Esophagus muscularis mucosa (tissue), 4 donors: ENCODE measurements at regions not wholly inside any gene's neighbourhood (a gene's known extent, or its start where the extent isn't known, plus 50 kb on each side); places are given as distances from the start of the nearest gene placed in this dataset.

Source experiments
- DNase-seq: peaks from one replicate; pipeline ENCODE4 v3.0.0-alpha.2; 2017; ENCODE audit errors: extremely low spot score
- H3K27ac ChIP-seq, 4 donors: fragments of 200-600 bp; sonication (generic); replicated peaks in 1 of 4; 1 replicate in 3 of 4; 2 replicates in 1 of 4; pipeline ENCODE4 v1.5.1; 2016 to 2019; ENCODE audit warnings: mild to moderate bottlenecking in 1 of 4
- H3K27me3 ChIP-seq, 4 donors: fragments of 200-600 bp; sonication (generic); one replicate each; pipeline versions ENCODE4 v1.5.1 to v1.6.0; 2016 to 2019
- H3K36me3 ChIP-seq, 4 donors: fragments of 200-600 bp; sonication (generic); one replicate each; pipeline ENCODE4 v1.5.1; 2016 to 2019
- H3K4me1 ChIP-seq, 4 donors: fragments of 200-600 bp; sonication (generic); one replicate each; pipeline ENCODE4 v1.5.1; 2016 to 2019
- H3K4me3 ChIP-seq, 4 donors: fragments of 200-600 bp; sonication (generic); 1 replicate in 2 of 4; 2 replicates in 2 of 4; pipeline ENCODE4 v1.5.1; 2016 to 2019; ENCODE audit warnings: mild to moderate bottlenecking in 4 of 4, moderate library complexity in 1 of 4
- H3K9me3 ChIP-seq, 4 donors: fragments of 200-600 bp; sonication (generic); 1 replicate in 3 of 4; 2 replicates in 1 of 4; pipeline ENCODE4 v1.5.1; 2016 to 2019
- CTCF ChIP-seq, 3 experiments: fragments of 200-600 bp in 2 of 3; fragments of 450-650 bp in 1 of 3; sonication (generic) in 2 of 3; IDR thresholded peaks; one replicate each; pipeline ENCODE4 v1.5.1; 2017 to 2019; ENCODE audit warnings: antibody characterized with exemption in 3 of 3, mild to moderate bottlenecking in 2 of 3, moderate library complexity in 1 of 3
- EP300 ChIP-seq: sonication (generic); formaldehyde crosslinking; IDR thresholded peaks from one replicate; pipeline ENCODE4 v1.6.1; 2017; ENCODE audit warnings: antibody characterized with exemption
- POLR2A ChIP-seq: fragments of 450-650 bp; IDR thresholded peaks from one replicate; pipeline ENCODE4 v1.6.1; 2017; ENCODE audit warnings: antibody characterized with exemption, moderate library complexity, mild to moderate bottlenecking, low read depth
- POLR2AphosphoS5 ChIP-seq, 2 donors: sonication (generic); formaldehyde crosslinking; IDR thresholded peaks; one replicate each; pipeline ENCODE4 v1.6.1; 2017; ENCODE audit warnings: antibody characterized with exemption in 2 of 2
- WGBS: methylation state at CpG from one replicate; pipeline ENCODE4 v1.1.5; 2018; 5-methylcytosine and 5-hydroxymethylcytosine counted together
- intact Hi-C: fragments of 100-400 bp; cut with DNase I; formaldehyde crosslinking; loops from one replicate; pipeline ENCODE4 v1.15.1; 2023

GRCh38 chr12:24172031-24172772 lies 222.7 kb upstream of the SOX5 start:
- 86% methylated on average over 13 of the region's 13 CpGs for WGBS
- Histone ChIP-seq H3K27ac (no peak overlapping the region), H3K27me3 (no peaks in the 10 kb centered on the region), H3K9me3 (no peaks in the 10 kb centered on the region), H3K4me3 (no peak overlapping the region), H3K4me1 (no peaks in the 10 kb centered on the region), H3K36me3 (no peaks in the 10 kb centered on the region)
- intact Hi-C loops = no loop called here
- no peak for TF ChIP-seq CTCF (IDR thresholded peaks at IDR 0.05)
- DNase-seq = no peak

- no peak for TF ChIP-seq EP300
- TF ChIP-seq CTCF (IDR thresholded peaks at IDR 0.05) = no peak
- TF ChIP-seq POLR2AphosphoS5 (IDR thresholded peaks at IDR 0.05) = no peak
- TF ChIP-seq POLR2A = no peak
Observed at GRCh38 chr12:24155042-24155441, 205.6 kb upstream of the SOX5 start.

GRCh38 chr12:24153079-24153478 lies 203.6 kb upstream of the SOX5 start:
- intact Hi-C loops = no loop called here
- H3K36me3 ChIP-seq = no peaks in the 10 kb centered on the region
- H3K4me3 ChIP-seq = no peak overlapping the region
- no peak for DNase-seq
- WGBS = 74% methylated on average over 2 of the region's 2 CpGs
- no peaks in the 10 kb centered on the region for H3K27me3 ChIP-seq
- no peak overlapping the region for H3K27ac ChIP-seq
- H3K4me1 ChIP-seq = no peaks in the 10 kb centered on the region
- TF ChIP-seq CTCF (IDR thresholded peaks at IDR 0.05) (no peak), EP300 (no peak), POLR2A (no peak), POLR2AphosphoS5 (IDR thresholded peaks at IDR 0.05) (no peak)
- H3K9me3 ChIP-seq = no peaks in the 10 kb centered on the region

More at GRCh38 chr12:24155042-24155441, 205.6 kb upstream of the SOX5 start:
- Histone ChIP-seq H3K4me3 (no peak overlapping the region), H3K9me3 (no peaks in the 10 kb centered on the region), H3K36me3 (no peaks in the 10 kb centered on the region), H3K27ac (no peak overlapping the region), H3K4me1 (no peaks in the 10 kb centered on the region), H3K27me3 (no peaks in the 10 kb centered on the region)
- intact Hi-C loops = no loop called here
- no peak for DNase-seq
- 84% methylated on average over 2 of the region's 2 CpGs for WGBS

GRCh38 chr12:24152270-24152669 lies 202.8 kb upstream of the SOX5 start:
- H3K4me1 ChIP-seq = no peaks in the 10 kb centered on the region
- DNase-seq = no peak
- H3K36me3 ChIP-seq = no peaks in the 10 kb centered on the region
- no peaks in the 10 kb centered on the region for H3K27me3 ChIP-seq
- intact Hi-C loops = no loop called here
- TF ChIP-seq CTCF (IDR thresholded peaks at IDR 0.05) (no peak), POLR2A (no peak), EP300 (no peak), POLR2AphosphoS5 (IDR thresholded peaks at IDR 0.05) (no peak)
- H3K27ac ChIP-seq = no peak overlapping the region
- H3K4me3 ChIP-seq = no peak overlapping the region
- H3K9me3 ChIP-seq = no peaks in the 10 kb centered on the region
- WGBS = 89% methylated on average over 3 of the region's 3 CpGs

- TF ChIP-seq POLR2AphosphoS5 (IDR thresholded peaks at IDR 0.05) (no peak), POLR2A (no peak), CTCF (IDR thresholded peaks at IDR 0.05) (no peak), EP300 (no peak)
- peaks cover 0 to 4% (median 0%) of the 10 kb centered on the region in 4 donors for H3K9me3 ChIP-seq
- no peak for DNase-seq
- no peak overlapping the region for H3K27ac ChIP-seq
- no peaks in the 10 kb centered on the region for H3K27me3 ChIP-seq
- intact Hi-C loops = no loop called here
- H3K4me1 ChIP-seq = no peaks in the 10 kb centered on the region
- no peak overlapping the region for H3K4me3 ChIP-seq
- H3K36me3 ChIP-seq = no peaks in the 10 kb centered on the region
Observed at GRCh38 chr12:24143928-24144327, 194.5 kb upstream of the SOX5 start.
